Pancreas (tissue), 10 donors: ENCODE measurements at regions not wholly inside any gene's neighbourhood (a gene's known extent, or its start where the extent isn't known, plus 50 kb on each side); places are given as distances from the start of the nearest gene placed in this dataset.

Source experiments
- ATAC-seq, 4 donors: fragments of 200-7000 bp; cut with Tn5 transposase; one replicate each; pipeline versions ENCODE4 v1.8.0 to v1.9.1; 2020; ENCODE audit warnings: mild to moderate bottlenecking in 4 of 4, moderate library complexity in 4 of 4
- DNase-seq, 6 donors: peaks; one replicate each; pipeline ENCODE4 v3.0.0-alpha.2; 2020
- FAIRE-seq: peaks from 2 replicates; lab custom pipeline; 2012; peaks lifted over from hg19 to GRCh38; lab: Jason Lieb, UNC
- H3K27ac ChIP-seq, 4 donors: fragments of 200-600 bp; sonication (generic); 1 replicate in 3 of 4; 2 replicates in 1 of 4; pipeline versions ENCODE4 v1.5.0 to v1.8.0; 2020
- H3K27me3 ChIP-seq, 4 donors: fragments of 200-600 bp; one replicate each; pipeline ENCODE4 v1.8.0; 2021
- H3K36me3 ChIP-seq, 3 donors: fragments of 200-600 bp; sonication (generic) in 1 of 3; one replicate each; pipeline versions ENCODE4 v1.5.0 to v1.8.0; 2020 to 2021
- H3K4me1 ChIP-seq, 3 donors: fragments of 200-600 bp; one replicate each; pipeline ENCODE4 v1.8.0; 2021
- H3K4me3 ChIP-seq, 4 donors: fragments of 200-600 bp; sonication (generic) in 2 of 4; one replicate each; pipeline versions ENCODE4 v1.5.0 to v1.8.0; 2020 to 2021
- H3K9me3 ChIP-seq, 4 donors: fragments of 200-600 bp; one replicate each; pipeline ENCODE4 v1.8.0; 2021
- WGBS, 2 donors: extraction: QIAGEN DNeasy Blood & Tissue Kit; methylation state at CpG; one replicate each; pipeline ENCODE4 v1.1.7; 2013; 5-methylcytosine and 5-hydroxymethylcytosine counted together
- intact Hi-C, 3 donors: fragments of 100-400 bp; cut with DNase I; formaldehyde crosslinking; loops; one replicate each; pipeline versions ENCODE4 v1.11.1 to v1.14.2; 2022
- TF ChIP-seq, protein P1 (sequence below), 4 donors: fragments of 200-600 bp; sonication (generic) in 3 of 4; IDR thresholded peaks; one replicate each; pipeline versions ENCODE4 v1.5.0 to v1.8.0; 2021; ENCODE audit warnings: antibody characterized with exemption in 4 of 4
- donor health status: healthy with polysubstance abuse.
- donor health status: DM: no; HTN: no; CAD: no; lungs with moderate emphysema.
- donor health status: DM: no; HTN: no; CAD: no.
- donor health status: control.
- donor health status: control.
- donor health status: Bipolar disorder and iron deficiency.
- donor health status: DM: yes; HTN: yes; CAD: no.
- donor health status: DM: no; HTN: no; CAD: no.
- donor health status: DM: no; HTN: no; CAD: no.
- donor health status: DM: yes; HTN: yes; CAD: no.

GRCh38 chr10:58942724-58943123 lies 233.7 kb upstream of the PHYHIPL start:
- Histone ChIP-seq H3K9me3 (no peaks in the 10 kb centered on the region), H3K36me3 (no peaks in the 10 kb centered on the region), H3K4me3 (no peak overlapping the region), H3K4me1 (no peaks in the 10 kb centered on the region), H3K27me3 (no peaks in the 10 kb centered on the region), H3K27ac (no peak overlapping the region)
- TF ChIP-seq, protein P1, sequence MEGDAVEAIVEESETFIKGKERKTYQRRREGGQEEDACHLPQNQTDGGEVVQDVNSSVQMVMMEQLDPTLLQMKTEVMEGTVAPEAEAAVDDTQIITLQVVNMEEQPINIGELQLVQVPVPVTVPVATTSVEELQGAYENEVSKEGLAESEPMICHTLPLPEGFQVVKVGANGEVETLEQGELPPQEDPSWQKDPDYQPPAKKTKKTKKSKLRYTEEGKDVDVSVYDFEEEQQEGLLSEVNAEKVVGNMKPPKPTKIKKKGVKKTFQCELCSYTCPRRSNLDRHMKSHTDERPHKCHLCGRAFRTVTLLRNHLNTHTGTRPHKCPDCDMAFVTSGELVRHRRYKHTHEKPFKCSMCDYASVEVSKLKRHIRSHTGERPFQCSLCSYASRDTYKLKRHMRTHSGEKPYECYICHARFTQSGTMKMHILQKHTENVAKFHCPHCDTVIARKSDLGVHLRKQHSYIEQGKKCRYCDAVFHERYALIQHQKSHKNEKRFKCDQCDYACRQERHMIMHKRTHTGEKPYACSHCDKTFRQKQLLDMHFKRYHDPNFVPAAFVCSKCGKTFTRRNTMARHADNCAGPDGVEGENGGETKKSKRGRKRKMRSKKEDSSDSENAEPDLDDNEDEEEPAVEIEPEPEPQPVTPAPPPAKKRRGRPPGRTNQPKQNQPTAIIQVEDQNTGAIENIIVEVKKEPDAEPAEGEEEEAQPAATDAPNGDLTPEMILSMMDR (IDR thresholded peaks at IDR 0.05): no peak
- ATAC-seq: no peak
- intact Hi-C loops: no loop called here
- no peak for DNase-seq
- FAIRE-seq: no peak

- Histone ChIP-seq H3K4me3 (no peak overlapping the region), H3K4me1 (no peaks in the 10 kb centered on the region), H3K9me3 (no peaks in the 10 kb centered on the region), H3K27me3 (no peaks in the 10 kb centered on the region), H3K27ac (no peak overlapping the region), H3K36me3 (no peaks in the 10 kb centered on the region)
- intact Hi-C loops: no loop called here
- no peak for DNase-seq
- 87 to 91% methylated on average over 1 of the region's 1 CpG for WGBS, 2 donors
- TF ChIP-seq, protein P1 (IDR thresholded peaks at IDR 0.05): no peak
- ATAC-seq: no peak
- no peak for FAIRE-seq
Observed at GRCh38 chr10:58943256-58943890, 233.1 kb upstream of the PHYHIPL start.

GRCh38 chr10:58943960-58944359 lies 232.5 kb upstream of the PHYHIPL start:
- Histone ChIP-seq H3K4me3 (no peak overlapping the region), H3K9me3 (no peaks in the 10 kb centered on the region), H3K27me3 (no peaks in the 10 kb centered on the region), H3K27ac (no peak overlapping the region), H3K36me3 (no peaks in the 10 kb centered on the region), H3K4me1 (no peaks in the 10 kb centered on the region)
- ATAC-seq: no peak
- no peak for FAIRE-seq
- no peak for DNase-seq
- intact Hi-C loops: no loop called here
- TF ChIP-seq, protein P1 (IDR thresholded peaks at IDR 0.05): no peak

DNA sequence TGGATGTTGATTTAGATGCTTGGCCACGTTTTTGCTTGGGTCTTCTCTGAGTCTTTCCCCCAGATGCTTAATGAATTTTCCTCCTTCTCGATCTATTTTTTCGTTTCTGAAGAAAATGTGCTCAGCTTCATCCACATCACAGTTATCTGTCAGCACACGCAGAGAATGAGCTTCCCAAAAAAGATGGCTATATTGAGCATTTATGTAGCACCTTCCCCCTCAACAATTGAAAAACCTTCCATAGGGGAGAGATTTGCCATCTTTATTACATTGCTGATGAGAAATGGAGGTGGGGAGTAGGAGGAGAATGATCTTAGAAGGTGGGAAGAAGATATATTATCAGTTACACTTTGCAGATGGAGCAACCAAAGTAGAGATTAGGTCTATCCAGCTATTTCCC lies 228.1 kb upstream of the PHYHIPL start:
- Histone ChIP-seq H3K9me3 (no peaks in the 10 kb centered on the region), H3K27ac (no peak overlapping the region), H3K27me3 (no peaks in the 10 kb centered on the region), H3K4me3 (no peak overlapping the region), H3K4me1 (no peaks in the 10 kb centered on the region), H3K36me3 (no peaks in the 10 kb centered on the region)
- ATAC-seq: no peak
- intact Hi-C loops: no loop called here
- no peak for FAIRE-seq
- DNase-seq: no peak
- TF ChIP-seq, protein P1 (IDR thresholded peaks at IDR 0.05): no peak
- WGBS, 2 donors: 66 to 72% methylated on average over 4 of the region's 4 CpGs

DNA sequence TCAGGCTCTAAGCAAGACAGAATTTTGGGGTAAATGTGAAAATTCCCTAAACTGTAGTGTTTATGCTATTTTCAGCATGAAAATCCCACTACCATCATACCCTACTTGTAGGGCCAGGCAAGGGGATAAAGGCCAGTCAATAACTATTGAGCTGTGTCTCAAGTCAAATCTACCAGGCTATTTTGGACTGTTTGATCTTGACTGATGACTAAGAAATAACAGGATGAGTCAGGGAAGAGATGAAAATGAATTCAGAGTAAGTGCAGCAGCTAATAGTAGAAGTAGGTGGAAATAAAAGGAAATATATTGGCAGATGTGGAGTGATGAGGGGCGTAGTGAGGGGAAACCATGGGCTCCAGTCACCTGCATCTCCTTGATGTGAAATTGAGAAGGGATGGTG lies 225.8 kb upstream of the PHYHIPL start:
- Histone ChIP-seq H3K36me3 (no peaks in the 10 kb centered on the region), H3K27me3 (no peaks in the 10 kb centered on the region), H3K9me3 (no peaks in the 10 kb centered on the region), H3K27ac (no peak overlapping the region), H3K4me3 (no peak overlapping the region), H3K4me1 (no peaks in the 10 kb centered on the region)
- WGBS, 2 donors: 61% methylated on average over 1 of the region's 1 CpG
- FAIRE-seq: no peak
- TF ChIP-seq, protein P1 (IDR thresholded peaks at IDR 0.05): no peak
- intact Hi-C loops: no loop called here
- no peak for ATAC-seq
- no peak for DNase-seq
